ENCODE measurements at regions not wholly inside any gene's neighbourhood (a gene's known extent, or its start where the extent isn't known, plus 50 kb on each side); places are given as distances from the start of the nearest gene placed in this dataset.

DNA sequence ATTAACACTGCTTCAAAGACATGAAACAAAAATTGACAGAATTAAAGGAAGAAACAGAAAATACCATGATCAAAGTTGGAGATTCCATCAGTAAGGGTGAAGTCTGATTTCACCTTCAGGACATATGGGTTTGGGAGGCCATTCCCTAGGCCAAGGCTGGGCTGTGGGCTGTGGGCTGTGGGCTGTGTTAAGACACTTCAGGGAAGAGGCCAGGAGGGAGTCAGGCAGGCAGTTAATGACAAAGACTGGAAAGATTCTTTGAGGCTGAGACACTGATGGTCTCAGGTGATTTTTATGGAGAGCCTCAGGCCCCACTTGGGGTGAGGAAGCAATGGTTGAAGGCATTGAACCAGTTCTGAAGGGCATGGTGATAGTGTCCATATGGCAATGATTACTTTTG lies 57.5 kb downstream of the MAGEF1 start:
- no peak overlapping the region for H3K27ac ChIP-seq
- H3K27me3 ChIP-seq (replicated peaks): no peaks in the 10 kb centered on the region
- TF ChIP-seq, protein P1, sequence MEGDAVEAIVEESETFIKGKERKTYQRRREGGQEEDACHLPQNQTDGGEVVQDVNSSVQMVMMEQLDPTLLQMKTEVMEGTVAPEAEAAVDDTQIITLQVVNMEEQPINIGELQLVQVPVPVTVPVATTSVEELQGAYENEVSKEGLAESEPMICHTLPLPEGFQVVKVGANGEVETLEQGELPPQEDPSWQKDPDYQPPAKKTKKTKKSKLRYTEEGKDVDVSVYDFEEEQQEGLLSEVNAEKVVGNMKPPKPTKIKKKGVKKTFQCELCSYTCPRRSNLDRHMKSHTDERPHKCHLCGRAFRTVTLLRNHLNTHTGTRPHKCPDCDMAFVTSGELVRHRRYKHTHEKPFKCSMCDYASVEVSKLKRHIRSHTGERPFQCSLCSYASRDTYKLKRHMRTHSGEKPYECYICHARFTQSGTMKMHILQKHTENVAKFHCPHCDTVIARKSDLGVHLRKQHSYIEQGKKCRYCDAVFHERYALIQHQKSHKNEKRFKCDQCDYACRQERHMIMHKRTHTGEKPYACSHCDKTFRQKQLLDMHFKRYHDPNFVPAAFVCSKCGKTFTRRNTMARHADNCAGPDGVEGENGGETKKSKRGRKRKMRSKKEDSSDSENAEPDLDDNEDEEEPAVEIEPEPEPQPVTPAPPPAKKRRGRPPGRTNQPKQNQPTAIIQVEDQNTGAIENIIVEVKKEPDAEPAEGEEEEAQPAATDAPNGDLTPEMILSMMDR (IDR thresholded peaks at IDR 0.05; ENCODE audit: low read depth, low read length, missing control alignments): no peak
- in situ Hi-C loops (cut with HindIII; ENCODE audit: low pct_ligation_motif_present, low sequenced_read_pairs): no loop called here
- H3K4me3 ChIP-seq (ENCODE audit: low read depth, low read length): no peak overlapping the region
- no peak for DNase-seq
- H3K36me3 ChIP-seq (replicated peaks): no peaks in the 10 kb centered on the region

DNA sequence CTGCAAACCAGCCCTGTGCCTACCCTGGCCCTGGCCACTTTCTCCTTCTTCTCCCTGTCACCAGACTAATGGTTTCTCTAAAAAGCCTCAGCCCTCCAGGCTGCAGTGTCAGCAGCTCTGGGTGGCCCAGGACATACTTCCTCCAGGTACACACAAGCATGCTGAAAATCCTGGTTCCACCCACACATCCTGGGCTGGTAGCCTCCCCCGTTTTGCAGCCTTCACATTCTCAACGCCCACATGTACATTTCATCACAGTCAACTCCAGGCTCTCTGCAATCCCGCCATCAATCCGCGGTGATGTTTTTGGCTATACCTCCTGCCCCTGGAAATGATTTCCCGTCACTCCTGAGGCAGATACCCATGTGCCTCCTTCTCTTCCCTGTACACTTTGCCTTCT lies 59.4 kb downstream of the MAGEF1 start:
- Histone ChIP-seq H3K27me3 (replicated peaks) (no peaks in the 10 kb centered on the region), H3K36me3 (replicated peaks) (no peaks in the 10 kb centered on the region), H3K4me3 (ENCODE audit: low read depth, low read length) (no peak overlapping the region), H3K27ac (no peak overlapping the region)
- TF ChIP-seq, protein P1 (IDR thresholded peaks at IDR 0.05; ENCODE audit: low read depth, low read length, missing control alignments): no peak
- in situ Hi-C loops (cut with HindIII; ENCODE audit: low pct_ligation_motif_present, low sequenced_read_pairs): no loop called here
- no peak for DNase-seq

DNA sequence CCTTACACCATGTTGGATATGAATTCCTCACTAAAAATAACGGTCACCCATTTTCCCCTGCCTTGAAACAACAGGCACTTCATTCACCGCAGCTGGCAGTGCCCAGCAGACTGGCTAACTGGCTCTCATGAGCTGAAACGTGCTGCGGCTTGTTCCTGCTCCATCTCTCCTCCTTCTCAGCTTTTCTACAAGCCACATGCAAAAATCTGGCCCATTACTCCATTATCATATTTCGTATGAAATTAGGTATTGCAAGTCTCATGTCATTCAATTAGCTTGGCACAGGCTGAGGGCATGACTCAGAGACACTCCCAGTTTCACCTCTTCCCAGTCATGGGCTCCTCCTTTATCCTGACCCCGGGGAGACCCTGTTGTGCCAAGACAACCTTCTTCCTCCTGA lies 60.0 kb downstream of the MAGEF1 start:
- in situ Hi-C loops (cut with HindIII; ENCODE audit: low pct_ligation_motif_present, low sequenced_read_pairs): no loop called here
- Histone ChIP-seq H3K36me3 (replicated peaks) (no peaks in the 10 kb centered on the region), H3K4me3 (ENCODE audit: low read depth, low read length) (no peak overlapping the region), H3K27ac (no peak overlapping the region), H3K27me3 (replicated peaks) (no peaks in the 10 kb centered on the region)
- no peak for DNase-seq
- TF ChIP-seq, protein P1 (IDR thresholded peaks at IDR 0.05; ENCODE audit: low read depth, low read length, missing control alignments): no peak

- DNase-seq: no peak
- Histone ChIP-seq H3K27ac (no peak overlapping the region), H3K4me3 (ENCODE audit: low read depth, low read length) (no peak overlapping the region), H3K36me3 (replicated peaks) (no peaks in the 10 kb centered on the region), H3K27me3 (replicated peaks) (no peaks in the 10 kb centered on the region)
- in situ Hi-C loops (cut with HindIII; ENCODE audit: low pct_ligation_motif_present, low sequenced_read_pairs): no loop called here
- TF ChIP-seq, protein P1 (IDR thresholded peaks at IDR 0.05; ENCODE audit: low read depth, low read length, missing control alignments): no peak
Observed at GRCh38 chr3:184648636-184649035, 63.2 kb downstream of the MAGEF1 start.

GRCh38 chr3:184647405-184647936 lies 64.4 kb downstream of the MAGEF1 start:
- Histone ChIP-seq H3K27me3 (replicated peaks) (no peaks in the 10 kb centered on the region), H3K27ac (no peak overlapping the region), H3K4me3 (ENCODE audit: low read depth, low read length) (no peak overlapping the region), H3K36me3 (replicated peaks) (no peaks in the 10 kb centered on the region)
- DNase-seq: no peak
- in situ Hi-C loops (cut with HindIII; ENCODE audit: low pct_ligation_motif_present, low sequenced_read_pairs): no loop called here
- TF ChIP-seq, protein P1 (IDR thresholded peaks at IDR 0.05; ENCODE audit: low read depth, low read length, missing control alignments): no peak

GRCh38 chr3:184645336-184645735 lies 66.5 kb downstream of the MAGEF1 start:
- no peak for DNase-seq
- Histone ChIP-seq H3K27me3 (replicated peaks) (no peaks in the 10 kb centered on the region), H3K4me3 (ENCODE audit: low read depth, low read length) (no peak overlapping the region), H3K36me3 (replicated peaks) (no peaks in the 10 kb centered on the region), H3K27ac (no peak overlapping the region)
- in situ Hi-C loops (cut with HindIII; ENCODE audit: low pct_ligation_motif_present, low sequenced_read_pairs): no loop called here
- TF ChIP-seq, protein P1 (IDR thresholded peaks at IDR 0.05; ENCODE audit: low read depth, low read length, missing control alignments): no peak
